Fibroblast of skin of back (primary cell): ENCODE measurements at regions not wholly inside any gene's neighbourhood (a gene's known extent, or its start where the extent isn't known, plus 50 kb on each side); places are given as distances from the start of the nearest gene placed in this dataset.
"Not testable (repeated sequence)": the region's sequence is repeated elsewhere in the genome, so short reads cannot be mapped to it uniquely, and the experiment has no call there.

Source experiments
- DNase-seq: peaks from one replicate; pipeline ENCODE4 v3.0.0-alpha.2; 2013

GRCh38 chr5:117594166-117594565, 1019.5 kb upstream of the SEMA6A start:
- DNase-seq = peak; percentile 5

GRCh38 chr5:117590944-117591343, 1016.3 kb upstream of the SEMA6A start:
- peak; percentile 6 for DNase-seq

- no peak for DNase-seq
Measured at GRCh38 chr5:117588611-117589010, 1014.0 kb upstream of the SEMA6A start.

- DNase-seq = no peak
Measured at GRCh38 chr5:117587111-117587510, 1012.5 kb upstream of the SEMA6A start.

GRCh38 chr5:117568622-117569021, 994.0 kb upstream of the SEMA6A start:
- no peak for DNase-seq

- DNase-seq = no peak
Measured at GRCh38 chr5:117568126-117568525, 993.5 kb upstream of the SEMA6A start.

- no peak for DNase-seq
Measured at GRCh38 chr5:117562647-117563046, 988.0 kb upstream of the SEMA6A start.

DNA sequence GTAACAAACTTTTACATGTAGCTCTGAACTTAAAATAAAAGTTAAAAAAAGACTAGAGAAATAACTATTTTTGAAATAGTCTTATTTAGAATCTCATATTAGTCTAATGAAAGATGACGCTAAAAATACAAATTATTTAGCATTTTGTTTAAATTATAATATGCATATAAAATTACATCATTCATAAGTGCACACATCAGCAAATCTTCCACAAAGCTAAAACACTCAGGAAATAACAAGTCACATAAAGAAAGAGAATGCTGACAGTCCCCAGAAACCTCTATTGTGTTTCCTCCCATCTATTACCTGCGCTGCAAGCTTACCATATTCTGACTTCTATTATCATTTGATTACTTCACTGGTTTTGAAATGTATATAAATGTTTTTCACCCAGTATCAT, 986.9 kb upstream of the SEMA6A start:
- no peak for DNase-seq

- no peak for DNase-seq
Measured at GRCh38 chr5:117559005-117559844, 984.6 kb upstream of the SEMA6A start.

GRCh38 chr5:117551236-117551635, 976.6 kb upstream of the SEMA6A start:
- DNase-seq = no peak

- DNase-seq = no peak
Measured at GRCh38 chr5:117547192-117547591, 972.6 kb upstream of the SEMA6A start.

GRCh38 chr5:117539692-117540091, 965.1 kb upstream of the SEMA6A start:
- no peak for DNase-seq

DNA sequence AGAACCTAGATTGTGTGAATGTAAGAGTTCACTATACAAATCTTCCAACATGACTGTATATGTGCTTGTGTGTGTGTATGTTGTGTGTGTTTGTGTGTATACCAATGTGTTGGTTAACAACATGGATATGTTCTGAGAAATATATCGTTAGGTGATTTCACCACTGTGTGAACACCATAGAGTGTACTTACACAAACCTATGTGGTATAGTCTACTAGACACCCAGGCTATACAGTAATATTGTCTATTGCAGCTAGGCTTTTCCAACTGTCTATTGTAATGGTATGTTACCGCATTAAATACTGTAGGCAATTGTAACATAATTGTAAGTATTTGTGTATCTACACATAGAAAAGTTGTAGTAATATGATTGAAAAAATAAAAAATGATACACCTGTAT, 959.2 kb upstream of the SEMA6A start:
- no peak for DNase-seq

DNA sequence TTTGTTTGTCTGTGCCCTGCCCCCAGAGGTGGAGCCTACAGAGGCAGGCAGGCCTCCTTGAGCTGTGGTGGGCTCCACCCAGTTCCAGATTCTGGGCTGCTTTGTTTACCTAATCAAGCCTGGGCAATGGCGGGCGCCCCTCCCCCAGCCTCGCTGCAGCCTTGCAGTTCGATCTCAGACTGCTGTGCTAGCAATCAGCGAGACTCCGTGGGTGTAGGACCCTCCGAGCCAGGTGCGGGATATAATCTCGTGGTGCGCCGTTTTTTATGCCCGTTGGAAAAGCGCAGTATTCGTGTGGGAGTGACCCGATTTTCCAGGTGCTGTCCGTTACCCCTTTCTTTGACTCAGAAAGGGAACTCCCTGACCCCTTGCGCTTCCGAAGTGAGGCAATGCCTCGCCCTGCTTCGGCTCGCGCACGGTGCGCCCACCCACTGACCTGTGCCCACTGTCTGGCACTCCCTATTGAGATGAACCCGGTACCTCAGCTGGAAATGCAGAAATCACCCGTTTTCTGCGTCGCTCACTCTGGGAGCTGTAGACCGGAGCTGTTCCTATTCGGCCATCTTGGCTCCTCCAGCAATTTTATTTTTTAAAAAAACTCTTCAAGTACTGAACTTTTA, 958.5 kb upstream of the SEMA6A start:
- not testable (repeated sequence) for DNase-seq

GRCh38 chr5:117519957-117520500, 945.4 kb upstream of the SEMA6A start:
- no peak for DNase-seq

DNA sequence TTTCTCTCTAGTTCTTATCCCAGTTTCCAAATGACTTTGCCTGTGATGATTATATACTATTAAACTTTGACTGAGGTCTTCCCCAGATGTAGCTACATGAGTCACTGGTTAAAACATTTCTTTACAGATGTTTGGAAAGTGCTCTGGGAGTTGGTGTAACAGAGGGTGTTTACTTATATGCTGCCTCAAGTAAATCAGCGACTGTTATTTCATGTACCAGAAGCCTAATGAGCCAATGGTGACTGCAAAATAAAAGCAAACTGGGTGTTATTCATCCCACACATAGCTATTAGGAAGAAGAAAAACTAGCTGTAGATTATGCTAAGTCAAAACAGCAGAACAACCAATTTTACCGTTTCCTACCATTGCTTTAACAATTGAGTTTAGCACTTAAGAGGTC, 929.7 kb upstream of the SEMA6A start:
- peak; percentile 7 for DNase-seq

DNA sequence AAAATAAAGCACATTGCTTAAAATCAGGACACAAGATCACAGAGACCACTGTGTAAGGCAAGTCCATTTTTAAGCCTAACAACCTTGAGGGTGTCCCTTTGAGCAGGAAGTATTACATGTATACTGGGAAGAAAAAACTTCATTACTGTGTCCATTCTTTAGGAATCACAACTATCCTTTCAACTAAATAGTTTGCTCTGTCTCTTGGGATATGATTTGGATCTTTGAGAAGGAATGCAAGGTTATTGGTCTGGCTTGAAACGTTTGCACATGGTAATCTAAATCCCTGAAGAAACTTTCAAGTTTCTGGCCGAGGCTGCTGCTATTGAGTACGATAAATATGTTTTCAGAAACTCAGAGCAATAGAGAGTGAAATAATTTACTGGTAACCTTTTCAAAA, 923.0 kb upstream of the SEMA6A start:
- peak; percentile 21 for DNase-seq

- no peak for DNase-seq
Measured at GRCh38 chr5:117496801-117497200, 922.2 kb upstream of the SEMA6A start.

DNA sequence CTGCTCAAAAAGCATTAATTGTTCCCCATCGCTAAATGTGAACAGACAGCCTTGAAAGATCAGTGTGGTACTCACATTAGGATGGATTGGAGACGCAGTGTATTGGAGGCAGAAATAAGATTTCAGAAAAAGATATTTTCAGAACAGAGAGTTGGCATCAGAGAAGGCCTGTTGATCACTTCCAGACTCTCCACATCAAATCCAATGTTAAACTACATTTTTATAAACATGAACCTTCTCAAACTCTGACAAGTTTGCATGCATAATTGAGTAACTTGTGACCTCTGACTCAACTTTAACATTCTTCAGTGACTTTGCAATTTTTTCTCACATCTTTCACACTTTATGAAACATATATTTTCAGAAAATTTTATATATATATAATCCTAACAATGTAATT, 919.6 kb upstream of the SEMA6A start:
- peak; percentile 11 for DNase-seq

GRCh38 chr5:117488976-117489500, 914.4 kb upstream of the SEMA6A start:
- no peak for DNase-seq

- no peak for DNase-seq
Measured at GRCh38 chr5:117487556-117487955, 912.9 kb upstream of the SEMA6A start.

- DNase-seq = no peak
Measured at GRCh38 chr5:117486879-117487391, 912.3 kb upstream of the SEMA6A start.

DNA sequence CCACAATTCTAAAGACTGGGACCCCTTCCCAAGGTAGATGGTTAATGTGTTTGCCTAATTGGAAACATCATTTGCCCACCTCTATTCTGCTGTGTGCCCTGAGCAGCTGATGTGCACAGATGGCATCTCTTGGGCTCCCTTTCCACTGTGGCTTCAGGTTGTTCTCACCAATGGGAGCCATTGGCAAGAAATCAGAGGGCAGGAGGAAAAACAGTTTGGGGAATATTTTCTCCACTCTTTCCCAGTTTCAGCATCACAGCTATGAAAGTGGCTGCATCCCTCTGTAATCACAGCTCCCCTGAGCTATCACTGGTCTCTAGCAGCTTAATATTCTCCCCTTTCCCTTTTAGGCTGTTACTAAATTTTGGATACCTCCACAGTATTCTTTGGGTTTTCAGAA, 911.6 kb upstream of the SEMA6A start:
- DNase-seq = no peak

GRCh38 chr5:117475919-117476318, 901.3 kb upstream of the SEMA6A start:
- no peak for DNase-seq
